Astrocyte of the spinal cord (primary cell): ENCODE measurements at regions not wholly inside any gene's neighbourhood (a gene's known extent, or its start where the extent isn't known, plus 50 kb on each side); places are given as distances from the start of the nearest gene placed in this dataset.
A peak's percentile ranks its signal among the peaks of the same experiment; 100 is the strongest.

Experiments
- DNase-seq: peaks from one replicate; pipeline ENCODE4 v3.0.0; 2011; ENCODE audit warnings: low read depth, low spot score
- H3K4me3 ChIP-seq: 2 replicates; pipeline ENCODE4 v1.5.1; 2011; ENCODE audit warnings: low read depth, mild to moderate bottlenecking, low read length, moderate library complexity
- in situ Hi-C: cut with HindIII; loops from 2 replicates; pipeline ENCODE4 v1.10.0; 2017; ENCODE audit warnings: low sequenced_read_pairs
- TF ChIP-seq, protein P1 (sequence below): IDR thresholded peaks from 2 replicates; pipeline ENCODE4 v1.5.1; 2012; ENCODE audit warnings: low read depth, mild to moderate bottlenecking, low read length, inconsistent platforms

DNA sequence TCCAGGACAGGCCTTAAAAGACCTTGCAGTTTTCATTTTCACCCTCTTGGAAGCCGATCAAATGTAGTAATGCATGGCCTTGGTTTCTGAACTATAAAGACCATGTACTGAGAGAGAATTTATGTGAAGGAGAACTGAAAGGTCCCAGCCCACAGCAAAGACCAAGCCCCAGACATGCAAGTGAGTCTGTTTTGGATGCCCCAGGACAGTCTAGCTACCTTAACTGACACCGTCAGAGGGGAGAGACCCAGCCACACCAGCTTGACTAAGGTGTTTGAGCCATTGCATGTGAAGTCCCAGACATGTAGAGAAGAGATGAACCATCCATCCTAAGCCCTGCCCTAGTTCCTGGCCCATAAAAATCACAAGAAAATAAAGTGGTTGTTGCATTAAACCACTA, 316.8 kb upstream of the GATB start:
- no peak for DNase-seq
- TF ChIP-seq, protein P1, sequence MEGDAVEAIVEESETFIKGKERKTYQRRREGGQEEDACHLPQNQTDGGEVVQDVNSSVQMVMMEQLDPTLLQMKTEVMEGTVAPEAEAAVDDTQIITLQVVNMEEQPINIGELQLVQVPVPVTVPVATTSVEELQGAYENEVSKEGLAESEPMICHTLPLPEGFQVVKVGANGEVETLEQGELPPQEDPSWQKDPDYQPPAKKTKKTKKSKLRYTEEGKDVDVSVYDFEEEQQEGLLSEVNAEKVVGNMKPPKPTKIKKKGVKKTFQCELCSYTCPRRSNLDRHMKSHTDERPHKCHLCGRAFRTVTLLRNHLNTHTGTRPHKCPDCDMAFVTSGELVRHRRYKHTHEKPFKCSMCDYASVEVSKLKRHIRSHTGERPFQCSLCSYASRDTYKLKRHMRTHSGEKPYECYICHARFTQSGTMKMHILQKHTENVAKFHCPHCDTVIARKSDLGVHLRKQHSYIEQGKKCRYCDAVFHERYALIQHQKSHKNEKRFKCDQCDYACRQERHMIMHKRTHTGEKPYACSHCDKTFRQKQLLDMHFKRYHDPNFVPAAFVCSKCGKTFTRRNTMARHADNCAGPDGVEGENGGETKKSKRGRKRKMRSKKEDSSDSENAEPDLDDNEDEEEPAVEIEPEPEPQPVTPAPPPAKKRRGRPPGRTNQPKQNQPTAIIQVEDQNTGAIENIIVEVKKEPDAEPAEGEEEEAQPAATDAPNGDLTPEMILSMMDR, result no peak
- no peak overlapping the region for H3K4me3 ChIP-seq
- in situ Hi-C loops, result no loop called here

DNA sequence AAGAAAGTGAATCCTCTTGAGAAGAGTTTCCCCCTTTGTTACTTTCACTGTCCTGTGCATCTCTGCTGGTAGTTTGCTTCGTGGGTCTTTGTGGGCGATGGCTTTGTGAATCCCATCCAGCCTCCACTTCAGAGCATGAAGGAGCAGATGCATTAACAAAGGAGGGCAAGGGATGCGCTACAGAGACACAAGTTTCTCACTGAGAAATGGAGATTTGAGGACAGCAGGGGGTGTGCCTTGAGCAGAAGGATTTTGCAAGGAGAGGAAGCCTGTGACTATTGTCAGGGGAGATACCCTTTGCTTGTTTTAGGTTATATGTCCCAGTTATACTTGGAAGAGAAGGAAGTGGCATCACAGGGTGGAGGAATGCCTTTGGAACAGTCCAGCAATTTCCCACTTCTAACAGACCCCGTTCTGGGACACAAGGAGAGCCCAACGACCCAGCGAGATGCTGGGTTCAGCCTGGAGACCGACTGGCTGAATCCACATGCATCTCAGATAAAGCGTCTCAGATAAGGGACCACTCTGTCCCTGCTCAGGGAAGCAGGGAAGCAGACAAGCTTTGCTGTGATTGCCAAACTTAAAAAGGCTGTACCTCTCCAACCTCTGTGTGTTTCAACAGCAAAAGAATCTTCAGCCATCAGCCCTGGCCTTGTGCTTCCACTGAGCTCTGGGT, 314.6 kb upstream of the GATB start:
- TF ChIP-seq, protein P1, result no peak
- in situ Hi-C loops, result no loop called here
- no peak overlapping the region for H3K4me3 ChIP-seq
- no peak for DNase-seq

DNA sequence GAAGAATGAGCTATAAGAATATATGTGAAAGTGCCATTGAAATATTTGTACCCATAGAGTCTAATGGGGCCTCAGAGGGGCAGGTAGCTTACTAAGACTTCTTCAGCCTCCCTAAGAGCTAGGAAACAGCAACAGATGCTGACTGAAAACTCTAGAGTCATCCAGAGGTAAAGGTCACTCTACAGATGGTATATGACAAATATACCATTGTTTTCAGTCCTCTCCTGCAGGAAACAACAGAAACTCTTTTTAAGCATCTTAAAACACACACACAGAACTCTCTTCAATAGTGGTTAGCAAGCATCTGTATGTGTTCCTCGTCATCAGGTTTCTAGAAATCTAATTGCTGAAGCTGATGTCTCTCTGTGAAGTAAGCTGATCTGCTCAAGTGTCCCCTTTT, 313.8 kb upstream of the GATB start:
- no peak overlapping the region for H3K4me3 ChIP-seq
- no peak for DNase-seq
- TF ChIP-seq, protein P1, result no peak
- in situ Hi-C loops, result no loop called here

DNA sequence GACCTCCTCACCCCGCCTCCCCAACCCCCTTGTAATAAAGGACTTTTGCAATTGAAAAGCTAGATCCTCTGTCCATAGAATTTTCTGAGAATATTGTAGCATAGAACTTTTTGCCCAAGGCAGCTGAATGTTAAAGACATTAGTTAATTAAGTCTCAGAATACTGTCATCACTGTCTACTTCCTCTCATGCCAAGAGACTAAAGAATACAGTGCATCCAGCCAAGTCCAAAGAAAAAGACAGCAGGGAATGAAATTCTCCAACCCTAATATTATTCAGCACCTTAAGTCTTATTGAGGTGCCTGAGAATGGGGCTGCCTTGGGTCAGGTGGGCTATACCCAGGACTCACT, 313.3 kb upstream of the GATB start:
- TF ChIP-seq, protein P1, result no peak
- no peak for DNase-seq
- no peak overlapping the region for H3K4me3 ChIP-seq
- in situ Hi-C loops, result no loop called here

DNA sequence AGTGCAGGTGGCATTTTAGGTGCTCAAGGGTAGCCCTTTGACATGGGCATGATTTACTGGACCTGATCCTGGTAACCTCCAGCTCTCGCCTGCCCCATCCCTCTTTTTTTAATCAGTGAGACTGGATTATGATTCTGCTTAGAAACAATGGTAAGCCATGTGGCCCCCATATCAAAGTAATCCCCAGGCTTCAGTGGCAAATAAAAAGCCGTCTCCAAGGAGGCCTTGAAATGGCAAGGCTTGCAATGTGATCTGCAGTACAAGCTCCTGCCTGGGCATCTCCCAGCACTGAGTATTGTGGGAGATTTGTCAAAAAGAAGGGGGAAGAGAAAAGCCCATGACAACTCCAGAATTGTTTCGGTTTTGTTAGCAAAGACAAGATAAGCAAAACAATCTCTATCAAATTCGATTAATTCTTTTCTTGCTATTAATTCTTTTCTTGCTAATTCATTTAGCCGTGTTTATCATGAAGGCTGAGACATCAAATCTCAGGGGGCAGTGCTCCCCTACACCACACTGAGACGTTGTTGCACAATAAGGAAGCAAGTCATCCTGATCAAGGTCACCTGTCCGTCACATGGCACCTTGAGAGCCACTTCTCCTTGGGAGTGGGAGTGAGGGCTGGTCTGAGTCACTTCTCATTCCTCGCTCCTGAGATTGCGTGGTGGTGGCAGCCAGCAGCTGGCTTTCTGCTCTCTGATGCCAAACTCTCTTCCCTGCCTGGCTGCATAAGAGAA, 312.7 kb upstream of the GATB start:
- TF ChIP-seq, protein P1, result no peak
- in situ Hi-C loops, result no loop called here
- DNase-seq, result peak; percentile 7

DNA sequence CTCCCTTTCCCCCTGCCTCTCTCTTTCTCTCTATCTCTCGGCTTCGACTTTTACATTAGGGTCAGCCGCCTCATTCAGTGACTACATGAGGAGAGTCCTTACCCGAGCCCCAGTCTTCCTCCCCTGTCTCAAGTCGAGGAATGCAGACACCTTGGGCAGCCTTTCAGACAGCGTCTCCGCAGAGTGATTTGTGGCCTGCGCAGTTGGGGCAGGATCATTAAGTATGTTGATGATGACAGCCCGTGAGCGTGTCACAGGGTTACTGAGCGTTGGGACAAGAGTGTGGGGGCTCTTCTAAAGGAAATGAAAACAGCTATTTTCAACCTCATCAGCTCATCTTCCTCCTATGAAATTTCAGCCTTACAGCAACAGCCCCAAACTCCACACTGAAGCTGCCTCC, 312.1 kb upstream of the GATB start:
- H3K4me3 ChIP-seq, result no peak overlapping the region
- in situ Hi-C loops, result no loop called here
- no peak for DNase-seq
- TF ChIP-seq, protein P1, result no peak

More for the DNA sequence above, 312.7 kb upstream of the GATB start:
- H3K4me3 ChIP-seq, result no peak overlapping the region
